Gastroesophageal sphincter (tissue), 3 donors: ENCODE measurements at regions not wholly inside any gene's neighbourhood (a gene's known extent, or its start where the extent isn't known, plus 50 kb on each side); places are given as distances from the start of the nearest gene placed in this dataset.
"Not testable (repeated sequence)": the region's sequence is repeated elsewhere in the genome, so short reads cannot be mapped to it uniquely, and the experiment has no call there.

ENCODE experiments used
- CTCF ChIP-seq, 4 experiments: fragments of 200-600 bp in 2 of 4; fragments of 450-650 bp in 2 of 4; sonication (generic) in 1 of 4; IDR thresholded peaks; one replicate each; pipeline ENCODE4 v1.5.1; 2017 to 2019; ENCODE audit warnings: antibody characterized with exemption in 4 of 4, mild to moderate bottlenecking in 2 of 4, moderate library complexity in 2 of 4
- EP300 ChIP-seq: sonication (generic); formaldehyde crosslinking; IDR thresholded peaks from one replicate; pipeline ENCODE4 v1.6.1; 2017; ENCODE audit warnings: antibody characterized with exemption, mild to moderate bottlenecking

GRCh38 chr3:69677456-69677855 lies 61.8 kb upstream of the MITF start:
- not testable (repeated sequence) for TF ChIP-seq CTCF (IDR thresholded peaks at IDR 0.05); EP300
